ENCODE measurements at regions not wholly inside any gene's neighbourhood (a gene's known extent, or its start where the extent isn't known, plus 50 kb on each side); places are given as distances from the start of the nearest gene placed in this dataset.

GRCh38 chrX:9315086-9315485 is 149.8 kb upstream of the TBL1X start:
- H3K9me2 ChIP-seq (replicated peaks; ENCODE audit: insufficient read depth, low read length) = no peaks in the 10 kb centered on the region
- no peaks in the 10 kb centered on the region for H3K27me3 ChIP-seq (ENCODE audit: low read length)
- no peaks in the 10 kb centered on the region for H3F3A ChIP-seq (ENCODE audit: insufficient read depth)
- no peak overlapping the region for H3K4me2 ChIP-seq (ENCODE audit: low read depth, low read length, poor library complexity, severe bottlenecking)
- H3K36me3 ChIP-seq (ENCODE audit: low read length) = no peaks in the 10 kb centered on the region
- H3K9me3 ChIP-seq (ENCODE audit: insufficient read depth, low read length) = no peaks in the 10 kb centered on the region
- no peaks in the 10 kb centered on the region for H4K20me1 ChIP-seq (ENCODE audit: low read depth, low read length)
- no peak overlapping the region for H3K9ac ChIP-seq (ENCODE audit: low read length)
- no peaks in the 10 kb centered on the region for H3K79me2 ChIP-seq (ENCODE audit: insufficient read depth, low read length)
- TF ChIP-seq EZH2phosphoT487 (conservative IDR thresholded peaks at IDR 0.05; ENCODE audit: low read length) (no peak), CTCF (IDR thresholded peaks at IDR 0.05; ENCODE audit: insufficient read depth, low read length, poor library complexity, severe bottlenecking) (no peak)
- H2AFZ ChIP-seq (ENCODE audit: low read depth, low read length, severe bottlenecking) = no peak overlapping the region
- no peak overlapping the region for H3K27ac ChIP-seq (ENCODE audit: low read depth, low read length)
- H3K4me3 ChIP-seq (ENCODE audit: insufficient read depth, low read length, poor library complexity, severe bottlenecking) = no peak overlapping the region

GRCh38 chrX:9316096-9316495 is 148.8 kb upstream of the TBL1X start:
- H3K4me2 ChIP-seq (ENCODE audit: low read depth, low read length, poor library complexity, severe bottlenecking) = no peak overlapping the region
- H3K4me3 ChIP-seq (ENCODE audit: insufficient read depth, low read length, poor library complexity, severe bottlenecking) = no peak overlapping the region
- TF ChIP-seq CTCF (IDR thresholded peaks at IDR 0.05; ENCODE audit: insufficient read depth, low read length, poor library complexity, severe bottlenecking) (no peak), EZH2phosphoT487 (conservative IDR thresholded peaks at IDR 0.05; ENCODE audit: low read length) (no peak)
- H3K27ac ChIP-seq (ENCODE audit: low read depth, low read length) = no peak overlapping the region
- no peaks in the 10 kb centered on the region for H3K27me3 ChIP-seq (ENCODE audit: low read length)
- no peak overlapping the region for H3K9ac ChIP-seq (ENCODE audit: low read length)
- H3F3A ChIP-seq (ENCODE audit: insufficient read depth) = no peaks in the 10 kb centered on the region
- no peaks in the 10 kb centered on the region for H3K79me2 ChIP-seq (ENCODE audit: insufficient read depth, low read length)
- no peaks in the 10 kb centered on the region for H3K9me2 ChIP-seq (replicated peaks; ENCODE audit: insufficient read depth, low read length)
- no peaks in the 10 kb centered on the region for H4K20me1 ChIP-seq (ENCODE audit: low read depth, low read length)
- H2AFZ ChIP-seq (ENCODE audit: low read depth, low read length, severe bottlenecking) = no peak overlapping the region
- no peaks in the 10 kb centered on the region for H3K9me3 ChIP-seq (ENCODE audit: insufficient read depth, low read length)
- no peaks in the 10 kb centered on the region for H3K36me3 ChIP-seq (ENCODE audit: low read length)

GRCh38 chrX:9317176-9317575 is 147.7 kb upstream of the TBL1X start:
- no peaks in the 10 kb centered on the region for H3K27me3 ChIP-seq (ENCODE audit: low read length)
- no peak for TF ChIP-seq EZH2phosphoT487 (conservative IDR thresholded peaks at IDR 0.05; ENCODE audit: low read length)
- no peak for TF ChIP-seq CTCF (IDR thresholded peaks at IDR 0.05; ENCODE audit: insufficient read depth, low read length, poor library complexity, severe bottlenecking)

More at GRCh38 chrX:9317176-9317575, 147.7 kb upstream of the TBL1X start:
- no peaks in the 10 kb centered on the region for H3K36me3 ChIP-seq (ENCODE audit: low read length)
- H3F3A ChIP-seq (ENCODE audit: insufficient read depth) = no peaks in the 10 kb centered on the region
- no peak overlapping the region for H3K4me3 ChIP-seq (ENCODE audit: insufficient read depth, low read length, poor library complexity, severe bottlenecking)
- H3K79me2 ChIP-seq (ENCODE audit: insufficient read depth, low read length) = no peaks in the 10 kb centered on the region
- H3K9me2 ChIP-seq (replicated peaks; ENCODE audit: insufficient read depth, low read length) = no peaks in the 10 kb centered on the region
- H3K4me2 ChIP-seq (ENCODE audit: low read depth, low read length, poor library complexity, severe bottlenecking) = no peak overlapping the region
- no peaks in the 10 kb centered on the region for H4K20me1 ChIP-seq (ENCODE audit: low read depth, low read length)
- H2AFZ ChIP-seq (ENCODE audit: low read depth, low read length, severe bottlenecking) = no peak overlapping the region
- H3K9me3 ChIP-seq (ENCODE audit: insufficient read depth, low read length) = no peaks in the 10 kb centered on the region
- H3K9ac ChIP-seq (ENCODE audit: low read length) = no peak overlapping the region
- no peak overlapping the region for H3K27ac ChIP-seq (ENCODE audit: low read depth, low read length)

Measured in SU-DHL-6 (cell line).